CD4-positive, alpha-beta T cell (primary cell): ENCODE measurements at regions not wholly inside any gene's neighbourhood (a gene's known extent, or its start where the extent isn't known, plus 50 kb on each side); places are given as distances from the start of the nearest gene placed in this dataset.

Source experiments
- ATAC-seq: fragments of 200-7000 bp; cut with Tn5 transposase; one replicate; pipeline ENCODE4 v1.10.0; 2022; ENCODE audit warnings: mild to moderate bottlenecking; ENCODE audit not compliant: poor library complexity
- CTCF ChIA-PET: fragments of 350-600 bp; sonication (Branson Sonifier 250); formaldehyde crosslinking; loops from one replicate; lab custom pipeline; 2021; ENCODE audit warnings: antibody characterized with exemption, inconsistent platforms; lab: Charles Lee
- POLR2A ChIA-PET: fragments of 350-600 bp; sonication (Branson Sonifier 250); formaldehyde crosslinking; loops from one replicate; lab custom pipeline; 2021; ENCODE audit warnings: antibody characterized with exemption, inconsistent platforms; lab: Charles Lee
- DNase-seq, 14 experiments: peaks; one replicate each; pipeline ENCODE4 v3.0.0-alpha.2; 2013 to 2020; ENCODE audit warnings: mixed read lengths in 2 of 14
- H3K27ac ChIP-seq, 2 donors: one replicate each; pipeline versions ENCODE4 v1.5.1 to v1.7.0; 2013; ENCODE audit warnings: low read length in 2 of 2, low read depth in 1 of 2, mild to moderate bottlenecking in 1 of 2
- H3K27me3 ChIP-seq, 2 experiments: 1 replicate in 1 of 2; 2 replicates in 1 of 2; pipeline versions ENCODE4 v1.6.1 to v1.7.0; 2013; ENCODE audit warnings: low read length in 2 of 2, control low read depth in 1 of 2, mild to moderate bottlenecking in 1 of 2, moderate library complexity in 1 of 2; ENCODE audit not compliant: insufficient read depth in 2 of 2, control insufficient read depth in 1 of 2
- H3K36me3 ChIP-seq: one replicate; pipeline ENCODE4 v1.6.1; 2013; ENCODE audit warnings: low read length, control low read depth; ENCODE audit not compliant: insufficient read depth
- H3K4me1 ChIP-seq: one replicate; pipeline ENCODE4 v1.6.1; 2013; ENCODE audit warnings: low read length, control low read depth; ENCODE audit not compliant: insufficient read depth
- H3K4me3 ChIP-seq: one replicate; pipeline ENCODE4 v1.5.1; 2013; ENCODE audit warnings: mild to moderate bottlenecking, low read length, moderate library complexity
- H3K9me3 ChIP-seq, 2 experiments: 1 replicate in 1 of 2; 2 replicates in 1 of 2; pipeline versions ENCODE4 v1.6.1 to v1.7.0; 2013; ENCODE audit warnings: low read length in 2 of 2, mild to moderate bottlenecking in 2 of 2, control low read depth in 1 of 2, moderate library complexity in 1 of 2; ENCODE audit not compliant: control insufficient read depth in 1 of 2, insufficient read depth in 1 of 2
- H3K27ac Mint-ChIP-seq: one replicate; pipeline ENCODE4 v1.8.0; 2020; ENCODE audit warnings: mixed read lengths
- H3K27me3 Mint-ChIP-seq: one replicate; pipeline ENCODE4 v1.8.0; 2021; ENCODE audit warnings: mixed read lengths
- H3K36me3 Mint-ChIP-seq: one replicate; pipeline ENCODE4 v1.8.0; 2021; ENCODE audit warnings: low read depth, mixed read lengths
- H3K4me1 Mint-ChIP-seq: one replicate; pipeline ENCODE4 v1.8.0; 2021; ENCODE audit warnings: low read depth, mixed read lengths
- H3K4me3 Mint-ChIP-seq: one replicate; pipeline ENCODE4 v1.8.0; 2020; ENCODE audit warnings: mild to moderate bottlenecking, mixed read lengths
- H3K9me3 Mint-ChIP-seq: one replicate; pipeline ENCODE4 v1.8.0; 2020; ENCODE audit warnings: mixed read lengths
- CTCF ChIP-seq: fragments of 200-600 bp; IDR thresholded peaks from one replicate; pipeline ENCODE4 v1.8.0; 2022; ENCODE audit warnings: antibody characterized with exemption, mild to moderate bottlenecking
- intact Hi-C, 2 experiments: fragments of 100-400 bp; cut with DNase I in 1 of 2; cut with micrococcal nuclease in 1 of 2; formaldehyde crosslinking; loops; one replicate each; pipeline versions ENCODE4 v1.15.1 to v1.9.0; 2023 to 2025; cut with DNase I, micrococcal nuclease

- no peak for DNase-seq
- H3K27me3 ChIP-seq = no peaks in the 10 kb centered on the region
- Mint-ChIP-seq H3K4me3 (no peak overlapping the region), H3K27me3 (peaks cover 23% of the 10 kb centered on the region), H3K27ac (no peak overlapping the region), H3K4me1 (no peaks in the 10 kb centered on the region), H3K9me3 (no peaks in the 10 kb centered on the region), H3K36me3 (no peaks in the 10 kb centered on the region)
- ChIA-PET POLR2A (no interaction called here), CTCF (no interaction called here)
- ATAC-seq = no peak
- intact Hi-C loops = no loop called here
- H3K27ac ChIP-seq = no peak overlapping the region
- no peaks in the 10 kb centered on the region for H3K4me1 ChIP-seq
- H3K4me3 ChIP-seq = no peak overlapping the region
- no peaks in the 10 kb centered on the region for H3K9me3 ChIP-seq
- H3K36me3 ChIP-seq = no peaks in the 10 kb centered on the region
- TF ChIP-seq CTCF = no peak
These were observed 179.6 kb upstream of the MIR17HG start for GRCh38 chr13:91167706-91168385.

GRCh38 chr13:91168386-91168711 is 179.1 kb upstream of the MIR17HG start:
- DNase-seq = no peak
- no peak overlapping the region for H3K27ac Mint-ChIP-seq

GRCh38 chr13:91169321-91170050 is 178.0 kb upstream of the MIR17HG start:
- H3K27ac Mint-ChIP-seq = no peak overlapping the region
- DNase-seq (no peak), ATAC-seq (no peak)
- H3K36me3 ChIP-seq = no peaks in the 10 kb centered on the region
- peaks cover 0 to 4% of the 10 kb centered on the region in 2 experiments for H3K27me3 ChIP-seq
- H3K27me3 Mint-ChIP-seq = peaks cover 29% of the 10 kb centered on the region
- no peaks in the 10 kb centered on the region for H3K4me1 ChIP-seq
- TF ChIP-seq CTCF = no peak
- H3K9me3 ChIP-seq = no peaks in the 10 kb centered on the region
- peaks cover 2% of the 10 kb centered on the region for H3K9me3 Mint-ChIP-seq
- intact Hi-C loops = no loop called here
- ChIA-PET POLR2A (no interaction called here), CTCF (no interaction called here)
- no peaks in the 10 kb centered on the region for H3K36me3 Mint-ChIP-seq
- no peak overlapping the region for H3K27ac ChIP-seq
- H3K4me1 Mint-ChIP-seq = no peaks in the 10 kb centered on the region
- H3K4me3 Mint-ChIP-seq = no peak overlapping the region
- H3K4me3 ChIP-seq = no peak overlapping the region

More at GRCh38 chr13:91168386-91168711, 179.1 kb upstream of the MIR17HG start:
- peaks cover 28% of the 10 kb centered on the region for H3K27me3 Mint-ChIP-seq
- no peak for TF ChIP-seq CTCF
- no peaks in the 10 kb centered on the region for H3K4me1 Mint-ChIP-seq
- no peaks in the 10 kb centered on the region for H3K36me3 Mint-ChIP-seq
- H3K9me3 Mint-ChIP-seq = peaks cover 2% of the 10 kb centered on the region
- ATAC-seq = no peak
- ChIA-PET CTCF (no interaction called here), POLR2A (no interaction called here)
- Histone ChIP-seq H3K36me3 (no peaks in the 10 kb centered on the region), H3K27me3 (no peaks in the 10 kb centered on the region), H3K27ac (no peak overlapping the region), H3K9me3 (no peaks in the 10 kb centered on the region), H3K4me3 (no peak overlapping the region), H3K4me1 (no peaks in the 10 kb centered on the region)
- H3K4me3 Mint-ChIP-seq = no peak overlapping the region
- intact Hi-C loops = no loop called here
